ENCODE measurements at regions not wholly inside any gene's neighbourhood (a gene's known extent, or its start where the extent isn't known, plus 50 kb on each side); places are given as distances from the start of the nearest gene placed in this dataset.

GRCh38 chr11:80297858-80298632 is 857.2 kb upstream of the TENM4 start:
- Histone ChIP-seq H3K4me3 (ENCODE audit: low read depth in 1 of 3, low read length in 3 of 3) (no peak overlapping the region), H3K36me3 (ENCODE audit: control insufficient read depth in 4 of 4, insufficient read depth in 3 of 4, low read depth in 1 of 4, low read length in 3 of 4) (no peaks in the 10 kb centered on the region), H3K9ac (ENCODE audit: low read depth in 1 of 2, low read length in 2 of 2) (no peak overlapping the region), H3K4me1 (ENCODE audit: control insufficient read depth in 4 of 4, insufficient read depth in 4 of 4, low read length in 3 of 4) (no peaks in the 10 kb centered on the region), H3K9me3 (ENCODE audit: control insufficient read depth in 4 of 4, low read length in 3 of 4) (no peaks in the 10 kb centered on the region), H3K27ac (ENCODE audit: low read depth in 1 of 2, low read length in 2 of 2) (no peak overlapping the region), H3K27me3 (ENCODE audit: control insufficient read depth in 4 of 4, insufficient read depth in 4 of 4, low read length in 3 of 4) (no peaks in the 10 kb centered on the region)
- DNase-seq (ENCODE audit: low spot score): no peak
- WGBS: 55% methylated on average over 5 of the region's 5 CpGs
- TF ChIP-seq RAD21 (IDR thresholded peaks at IDR 0.05): no peak
- TF ChIP-seq HNF4A (conservative IDR thresholded peaks at IDR 0.05): no peak
- no peak for TF ChIP-seq CTCF (IDR thresholded peaks at IDR 0.05; ENCODE audit: low read depth, low read length, missing input control)
- no peak for TF ChIP-seq MAX (IDR thresholded peaks at IDR 0.05)
- no peak for TF ChIP-seq GABPA (IDR thresholded peaks at IDR 0.05 in 1 of 2, conservative IDR thresholded peaks at IDR 0.05 in 1 of 2)
- TF ChIP-seq RXRA (IDR thresholded peaks at IDR 0.05): no peak
- no peak for TF ChIP-seq HNF4G (IDR thresholded peaks at IDR 0.05)
- no peak for TF ChIP-seq ZBTB33 (IDR thresholded peaks at IDR 0.05)
- no peak for TF ChIP-seq JUND (IDR thresholded peaks at IDR 0.05)
- TF ChIP-seq REST (IDR thresholded peaks at IDR 0.05): no peak
- no peak for TF ChIP-seq TAF1 (conservative IDR thresholded peaks at IDR 0.05)
- TF ChIP-seq SP1 (IDR thresholded peaks at IDR 0.05): no peak

GRCh38 chr11:80293293-80293692 is 852.5 kb upstream of the TENM4 start:
- WGBS: 79% methylated on average over 2 of the region's 2 CpGs

More at GRCh38 chr11:80293293-80293692, 852.5 kb upstream of the TENM4 start:
- Histone ChIP-seq H3K4me1 (ENCODE audit: control insufficient read depth in 4 of 4, insufficient read depth in 4 of 4, low read length in 3 of 4) (no peaks in the 10 kb centered on the region), H3K27ac (ENCODE audit: low read depth in 1 of 2, low read length in 2 of 2) (no peak overlapping the region), H3K9me3 (ENCODE audit: control insufficient read depth in 4 of 4, low read length in 3 of 4) (no peaks in the 10 kb centered on the region), H3K9ac (ENCODE audit: low read depth in 1 of 2, low read length in 2 of 2) (no peak overlapping the region), H3K27me3 (ENCODE audit: control insufficient read depth in 4 of 4, insufficient read depth in 4 of 4, low read length in 3 of 4) (no peaks in the 10 kb centered on the region), H3K4me3 (ENCODE audit: low read depth in 1 of 3, low read length in 3 of 3) (no peak overlapping the region), H3K36me3 (ENCODE audit: control insufficient read depth in 4 of 4, insufficient read depth in 3 of 4, low read depth in 1 of 4, low read length in 3 of 4) (no peaks in the 10 kb centered on the region)
- DNase-seq (ENCODE audit: low spot score): no peak
- TF ChIP-seq FOXA1 (IDR thresholded peaks at IDR 0.05): no peak
- TF ChIP-seq YY1 (IDR thresholded peaks at IDR 0.05): no peak
- no peak for TF ChIP-seq RAD21 (IDR thresholded peaks at IDR 0.05)
- TF ChIP-seq GABPA (IDR thresholded peaks at IDR 0.05 in 1 of 2, conservative IDR thresholded peaks at IDR 0.05 in 1 of 2): no peak
- TF ChIP-seq FOXA2 (IDR thresholded peaks at IDR 0.05): no peak

Data from liver (tissue), 8 donors.